Uterus (tissue), 2 donors: ENCODE measurements at regions not wholly inside any gene's neighbourhood (a gene's known extent, or its start where the extent isn't known, plus 50 kb on each side); places are given as distances from the start of the nearest gene placed in this dataset.

Experiments
- CTCF ChIP-seq, 4 experiments: fragments of 200-600 bp in 2 of 4; fragments of 450-650 bp in 2 of 4; sonication (generic) in 2 of 4; IDR thresholded peaks; one replicate each; pipeline ENCODE4 v1.5.1; 2016 to 2019; ENCODE audit warnings: antibody characterized with exemption in 4 of 4, mild to moderate bottlenecking in 2 of 4, moderate library complexity in 1 of 4
- POLR2A ChIP-seq, 2 donors: fragments of 450-650 bp; IDR thresholded peaks; one replicate each; pipeline ENCODE4 v1.6.1; 2016; ENCODE audit warnings: antibody characterized with exemption in 2 of 2, mild to moderate bottlenecking in 1 of 2, moderate library complexity in 1 of 2

- no peak for TF ChIP-seq CTCF (IDR thresholded peaks at IDR 0.05)
- no peak for TF ChIP-seq POLR2A (IDR thresholded peaks at IDR 0.05)
Measured at GRCh38 chr12:61956545-61956944, 303.7 kb upstream of the USP15 start.
